PC-9 (cell line): ENCODE measurements at regions not wholly inside any gene's neighbourhood (a gene's known extent, or its start where the extent isn't known, plus 50 kb on each side); places are given as distances from the start of the nearest gene placed in this dataset.

Experiments
- BruUV-seq: library from RNA; stranded (reverse); fragments of 400-500 nt; replicated peaks from 2 replicates; lab custom pipeline; 2021; lab: Mats Ljungman, UMichigan
- CTCF ChIA-PET: fragments of 300-600 bp; sonication (Branson Sonifier 250); formaldehyde crosslinking; loops from one replicate; lab custom pipeline; 2022; ENCODE audit warnings: antibody characterized with exemption; lab: Charles Lee
- POLR2A ChIA-PET: fragments of 300-600 bp; sonication (Branson Sonifier 250); formaldehyde crosslinking; loops from one replicate; lab custom pipeline; 2022; ENCODE audit warnings: antibody characterized with exemption; ENCODE audit not compliant: unreplicated experiment; lab: Charles Lee
- DNase-seq, 2 experiments: peaks; one replicate each; pipeline versions ENCODE4 v3.0.0 to v3.0.0-alpha.2; 2015 to 2022; ENCODE audit warnings: mixed read lengths in 1 of 2
- H2AFZ ChIP-seq: fragments of 200-600 bp; sonication (generic); 2 replicates; pipeline ENCODE4 v1.8.1; 2017; ENCODE audit warnings: antibody characterized with exemption
- H3F3A ChIP-seq: fragments of 200-600 bp; sonication (generic); 2 replicates; pipeline ENCODE4 v1.8.1; 2017; ENCODE audit warnings: antibody characterized with exemption, mild to moderate bottlenecking, low read depth; ENCODE audit not compliant: insufficient read depth
- H3K27ac ChIP-seq: fragments of 200-600 bp; sonication (generic); 2 replicates; pipeline ENCODE4 v1.6.1; 2016; ENCODE audit warnings: mixed run types
- H3K27me3 ChIP-seq: fragments of 200-600 bp; sonication (generic); 2 replicates; pipeline ENCODE4 v1.6.1; 2016; ENCODE audit warnings: low read depth, mixed run types; ENCODE audit not compliant: insufficient read depth
- H3K36me3 ChIP-seq: fragments of 200-600 bp; sonication (generic); 2 replicates; pipeline ENCODE4 v1.6.1; 2016; ENCODE audit warnings: low read depth, mixed run types
- H3K4me1 ChIP-seq: fragments of 200-600 bp; sonication (generic); replicated peaks from 2 replicates; pipeline ENCODE4 v1.6.1; 2016; ENCODE audit warnings: mixed run types; ENCODE audit not compliant: insufficient read depth
- H3K4me2 ChIP-seq: fragments of 200-600 bp; sonication (generic); 2 replicates; pipeline ENCODE4 v1.6.1; 2017; ENCODE audit warnings: mixed run types
- H3K4me3 ChIP-seq: fragments of 200-600 bp; sonication (generic); 2 replicates; pipeline ENCODE4 v1.6.1; 2016; ENCODE audit warnings: mixed run types
- H3K79me2 ChIP-seq: fragments of 200-600 bp; sonication (generic); 2 replicates; pipeline ENCODE4 v1.6.1; 2017; ENCODE audit warnings: low read depth, mixed run types
- H3K9me2 ChIP-seq: fragments of 200-600 bp; sonication (generic); 2 replicates; pipeline ENCODE4 v1.8.1; 2017; ENCODE audit warnings: mild to moderate bottlenecking; ENCODE audit not compliant: insufficient read depth
- H3K9me3 ChIP-seq: fragments of 200-600 bp; sonication (generic); 2 replicates; pipeline ENCODE4 v1.8.1; 2016; ENCODE audit warnings: low read depth; ENCODE audit not compliant: insufficient read depth
- H4K20me1 ChIP-seq: fragments of 200-600 bp; sonication (generic); 2 replicates; pipeline ENCODE4 v1.8.1; 2017; ENCODE audit not compliant: insufficient read depth
- EZH2 ChIP-seq: fragments of 200-600 bp; sonication (generic); IDR thresholded peaks from 2 replicates; pipeline ENCODE4 v1.8.0; 2017; ENCODE audit warnings: antibody characterized with exemption, low read depth
- intact Hi-C: fragments of 100-400 bp; cut with micrococcal nuclease; formaldehyde crosslinking; loops from one replicate; pipeline ENCODE4 v1.10.0; 2022; ENCODE audit not compliant: unreplicated experiment
- TF ChIP-seq, protein P1 (sequence below): fragments of 200-600 bp; sonication (generic); conservative IDR thresholded peaks from 2 replicates; pipeline ENCODE4 v1.6.1; 2017; ENCODE audit warnings: mixed run types, antibody characterized with exemption, mild to moderate bottlenecking, moderate library complexity

GRCh38 chr16:31699601-31700000, 171.9 kb downstream of the AHSP start:
- Histone ChIP-seq H3K27me3 (no peaks in the 10 kb centered on the region), H3K27ac (no peak overlapping the region), H3K4me2 (no peak overlapping the region; the same call in 1 of the 2 replicates), H3K4me1 (peaks cover 10% of the 10 kb centered on the region), H3K4me3 (no peak overlapping the region), H4K20me1 (0 out of 2 replicates have a peak, but pooled peaks cover 14% of the 10 kb centered on the region), H3K9me2 (no peaks in the 10 kb centered on the region), H3K36me3 (peaks cover 4% of the 10 kb centered on the region; the same call in 1 of the 2 replicates), H3K79me2 (peaks cover 25% of the 10 kb centered on the region), H3F3A (no peaks in the 10 kb centered on the region), H3K9me3 (no peaks in the 10 kb centered on the region), H2AFZ (no peak overlapping the region)
- intact Hi-C loops = loop anchor here (5.0 to 10.0 kb wide), 3 partner anchors 227 to 415 kb away; partner anchors contain the start of genes ARMC5 and TGFB1I1
- BruUV-seq = no TSS peak
- ChIA-PET POLR2A (no interaction called here), CTCF (interaction anchor here (0.6 kb wide), 1 partner anchor 544 kb away, joined by 3 read pairs; no protein-coding TSS in a partner anchor)
- no peak for DNase-seq
- TF ChIP-seq EZH2 = no peak
- TF ChIP-seq, protein P1, sequence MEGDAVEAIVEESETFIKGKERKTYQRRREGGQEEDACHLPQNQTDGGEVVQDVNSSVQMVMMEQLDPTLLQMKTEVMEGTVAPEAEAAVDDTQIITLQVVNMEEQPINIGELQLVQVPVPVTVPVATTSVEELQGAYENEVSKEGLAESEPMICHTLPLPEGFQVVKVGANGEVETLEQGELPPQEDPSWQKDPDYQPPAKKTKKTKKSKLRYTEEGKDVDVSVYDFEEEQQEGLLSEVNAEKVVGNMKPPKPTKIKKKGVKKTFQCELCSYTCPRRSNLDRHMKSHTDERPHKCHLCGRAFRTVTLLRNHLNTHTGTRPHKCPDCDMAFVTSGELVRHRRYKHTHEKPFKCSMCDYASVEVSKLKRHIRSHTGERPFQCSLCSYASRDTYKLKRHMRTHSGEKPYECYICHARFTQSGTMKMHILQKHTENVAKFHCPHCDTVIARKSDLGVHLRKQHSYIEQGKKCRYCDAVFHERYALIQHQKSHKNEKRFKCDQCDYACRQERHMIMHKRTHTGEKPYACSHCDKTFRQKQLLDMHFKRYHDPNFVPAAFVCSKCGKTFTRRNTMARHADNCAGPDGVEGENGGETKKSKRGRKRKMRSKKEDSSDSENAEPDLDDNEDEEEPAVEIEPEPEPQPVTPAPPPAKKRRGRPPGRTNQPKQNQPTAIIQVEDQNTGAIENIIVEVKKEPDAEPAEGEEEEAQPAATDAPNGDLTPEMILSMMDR = no peak

DNA sequence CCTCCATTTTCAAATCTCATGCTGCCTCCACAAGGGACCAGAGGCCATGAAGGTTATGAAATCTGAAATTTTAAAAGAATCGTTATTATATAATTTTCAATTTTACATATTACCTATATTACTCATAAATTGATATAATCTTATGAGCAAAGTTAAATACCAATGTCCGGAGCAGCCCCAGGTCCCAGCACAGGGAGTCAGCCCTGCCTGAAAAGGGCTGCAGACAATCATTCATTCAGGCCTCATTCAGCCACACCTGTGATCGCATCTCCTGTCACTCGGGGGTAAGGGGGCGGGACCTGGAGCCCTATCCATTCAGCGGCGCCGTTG, 172.5 kb downstream of the AHSP start:
- TF ChIP-seq EZH2 = no peak
- TF ChIP-seq, protein P1 = no peak
- H3K4me2 ChIP-seq = peak overlapping the region; percentile 87
- no peaks in the 10 kb centered on the region for H3K9me3 ChIP-seq
- BruUV-seq = no TSS peak
- H3K36me3 ChIP-seq = peaks cover 4% of the 10 kb centered on the region; the same call in 1 of the 2 replicates
- H4K20me1 ChIP-seq = 0 out of 2 replicates have a peak, but pooled peaks cover 14% of the 10 kb centered on the region
- DNase-seq = peak in 1 of 2 experiments; percentile 81
- H3F3A ChIP-seq = no peaks in the 10 kb centered on the region
- peaks cover 10% of the 10 kb centered on the region for H3K4me1 ChIP-seq
- H3K27ac ChIP-seq = no peak overlapping the region
- ChIA-PET POLR2A (no interaction called here), CTCF (no interaction called here)
- peak overlapping the region; percentile 90 for H2AFZ ChIP-seq
- H3K79me2 ChIP-seq = peaks cover 25% of the 10 kb centered on the region
- H3K27me3 ChIP-seq = no peaks in the 10 kb centered on the region
- intact Hi-C loops = no loop called here
- no peaks in the 10 kb centered on the region for H3K9me2 ChIP-seq
- peak overlapping the region; percentile 91 for H3K4me3 ChIP-seq

DNA sequence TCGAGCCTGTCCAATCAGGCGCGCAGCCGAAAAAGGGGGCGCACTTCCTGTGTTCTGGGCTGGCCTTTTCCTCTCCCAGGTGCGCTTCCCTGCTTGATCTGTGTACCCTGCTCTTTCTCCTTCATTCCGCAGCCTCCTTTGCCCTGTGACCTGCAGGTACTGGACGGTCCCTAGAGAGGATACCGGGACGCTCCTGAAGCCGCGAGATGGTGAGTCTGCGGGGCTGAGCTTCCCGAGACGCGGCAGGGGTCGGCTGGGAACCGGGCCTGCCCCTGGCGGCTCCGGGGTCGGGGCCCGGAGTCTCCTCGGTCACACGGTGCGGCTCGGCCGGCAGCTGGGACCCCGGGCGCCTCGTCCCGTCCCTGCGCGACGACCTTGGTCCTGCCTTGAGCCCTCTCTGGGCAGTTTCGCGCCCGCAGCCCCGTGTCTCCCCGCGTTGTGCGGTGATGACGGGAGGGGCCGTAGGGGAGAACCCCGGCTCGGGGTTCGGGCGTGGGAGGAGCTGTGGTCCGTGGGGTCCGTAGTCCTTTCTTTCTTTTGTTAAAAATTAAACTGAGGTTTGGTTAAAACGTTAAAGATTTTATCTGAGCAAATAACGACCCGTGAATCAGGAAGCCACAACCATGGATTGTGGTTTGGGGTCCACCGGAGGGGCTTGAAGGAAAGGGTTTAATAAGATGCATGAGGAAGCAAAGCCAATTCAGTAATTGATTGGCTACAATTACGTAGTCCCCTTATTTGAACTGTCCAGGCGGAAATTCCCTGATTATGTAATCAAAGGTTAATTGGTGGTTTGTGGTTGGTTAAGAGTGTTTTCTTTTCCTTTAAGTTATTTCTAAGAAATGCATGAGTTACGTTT, 172.8 kb upstream of the ZNF267 start:
- peak overlapping the region; percentile 90 for H2AFZ ChIP-seq
- peaks cover 4% of the 10 kb centered on the region; the same call in 1 of the 2 replicates for H3K36me3 ChIP-seq
- no peaks in the 10 kb centered on the region for H3K9me2 ChIP-seq
- H3K4me1 ChIP-seq = peaks cover 10% of the 10 kb centered on the region
- H3F3A ChIP-seq = no peaks in the 10 kb centered on the region
- CTCF ChIA-PET = no interaction called here
- H3K4me2 ChIP-seq = peak overlapping the region; percentile 87
- peak; percentile 40 to 94 for DNase-seq
- H4K20me1 ChIP-seq = 0 out of 2 replicates have a peak, but pooled peaks cover 14% of the 10 kb centered on the region
- no peaks in the 10 kb centered on the region for H3K27me3 ChIP-seq
- H3K79me2 ChIP-seq = peaks cover 25% of the 10 kb centered on the region
- BruUV-seq = TSS peak; percentile 73
- H3K27ac ChIP-seq = no peak overlapping the region
- no peak for TF ChIP-seq EZH2
- TF ChIP-seq, protein P1 = peak; percentile 53
- H3K9me3 ChIP-seq = no peaks in the 10 kb centered on the region
- peak overlapping the region; percentile 91 for H3K4me3 ChIP-seq
- intact Hi-C loops = no loop called here
- POLR2A ChIA-PET = no interaction called here
